RCC 7860 (cell line): ENCODE measurements at regions not wholly inside any gene's neighbourhood (a gene's known extent, or its start where the extent isn't known, plus 50 kb on each side); places are given as distances from the start of the nearest gene placed in this dataset.
"Not testable (repeated sequence)": the region's sequence is repeated elsewhere in the genome, so short reads cannot be mapped to it uniquely, and the experiment has no call there.

Experiments
- DNase-seq: peaks from one replicate; pipeline ENCODE4 v3.0.0-alpha.2; 2015; ENCODE audit warnings: low spot score
- FAIRE-seq: peaks from 2 replicates; lab custom pipeline; 2012; peaks lifted over from hg19 to GRCh38; lab: Jason Lieb, UNC

DNA sequence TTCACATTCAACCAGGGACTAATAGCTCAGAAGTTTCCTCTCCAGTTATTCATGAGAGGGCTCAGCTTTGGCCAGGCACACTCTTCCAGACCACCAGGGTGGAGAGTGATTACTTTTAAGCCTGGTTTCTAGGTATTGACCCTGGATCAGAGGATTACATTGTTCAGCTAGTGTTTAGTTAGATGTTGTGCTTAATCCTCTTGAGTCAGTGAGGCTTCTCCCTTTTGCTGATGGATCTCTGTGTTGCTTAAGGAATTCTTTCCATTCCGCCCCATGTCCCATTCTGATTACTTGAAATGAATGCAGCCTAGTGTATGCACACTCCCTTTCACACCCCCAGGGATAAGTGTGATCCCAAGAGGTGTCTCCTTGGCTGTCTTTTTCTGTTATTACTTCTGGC is 271.7 kb upstream of the ANO5 start:
- no peak for FAIRE-seq

DNA sequence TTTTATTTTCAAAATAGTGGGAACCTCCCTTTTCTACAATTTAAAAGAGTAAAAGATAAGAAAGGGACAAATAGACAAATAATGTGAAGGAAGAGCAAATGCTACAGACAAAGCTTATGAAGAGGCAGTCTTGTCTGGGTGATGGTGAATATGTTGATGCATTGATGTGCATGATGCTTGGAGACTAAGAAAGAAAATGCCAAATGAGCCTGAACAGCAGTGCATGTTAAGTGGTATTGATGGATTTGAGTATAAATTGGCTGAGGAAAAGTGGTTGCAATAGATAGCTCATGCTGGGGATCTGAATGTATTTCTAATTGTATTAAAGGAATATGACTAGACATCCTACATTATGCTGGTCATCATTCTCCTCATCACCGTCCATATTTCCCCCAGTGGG is 268.6 kb upstream of the ANO5 start:
- FAIRE-seq (no peak), DNase-seq (no peak)

More for the DNA sequence above, 271.7 kb upstream of the ANO5 start:
- DNase-seq, result no peak

DNA sequence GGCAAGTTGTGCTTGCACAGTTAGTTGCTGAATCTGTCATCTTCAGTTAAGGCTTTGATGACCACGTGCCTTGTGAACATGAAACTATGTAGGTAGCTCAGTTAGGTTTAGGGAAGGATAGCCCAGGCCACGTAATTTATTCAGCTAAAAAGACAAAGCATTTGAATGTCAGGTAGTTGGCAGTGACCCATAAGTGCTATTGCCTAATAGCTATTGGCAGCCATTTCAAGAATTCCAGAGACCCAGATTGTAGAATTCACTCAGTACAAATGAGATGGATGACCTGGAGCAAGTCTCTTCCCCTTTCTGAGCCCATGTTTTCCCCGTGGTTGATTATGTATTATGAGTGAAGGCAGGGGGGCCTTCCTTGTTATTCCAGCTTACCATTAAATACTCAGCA is 265.3 kb upstream of the ANO5 start:
- FAIRE-seq (no peak), DNase-seq (no peak)

DNA sequence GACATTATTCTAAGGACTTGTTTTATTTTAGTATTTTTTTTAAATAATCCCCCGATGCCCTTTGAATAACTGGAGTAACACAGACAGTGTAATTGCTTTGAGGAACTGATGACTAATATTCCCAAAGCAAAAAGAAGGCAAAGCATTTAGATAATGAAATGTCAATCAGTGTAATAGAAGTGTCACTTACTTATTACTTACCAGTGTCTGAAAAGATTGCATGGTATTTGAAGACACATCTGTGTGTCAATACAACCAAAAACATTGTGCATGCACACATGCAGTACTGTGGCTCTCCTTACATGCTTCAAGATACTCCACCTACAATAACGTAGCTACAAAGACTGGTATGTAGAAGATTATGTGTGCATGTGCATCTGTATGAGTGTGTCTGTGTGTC is 264.0 kb upstream of the ANO5 start:
- FAIRE-seq (no peak), DNase-seq (no peak)

DNA sequence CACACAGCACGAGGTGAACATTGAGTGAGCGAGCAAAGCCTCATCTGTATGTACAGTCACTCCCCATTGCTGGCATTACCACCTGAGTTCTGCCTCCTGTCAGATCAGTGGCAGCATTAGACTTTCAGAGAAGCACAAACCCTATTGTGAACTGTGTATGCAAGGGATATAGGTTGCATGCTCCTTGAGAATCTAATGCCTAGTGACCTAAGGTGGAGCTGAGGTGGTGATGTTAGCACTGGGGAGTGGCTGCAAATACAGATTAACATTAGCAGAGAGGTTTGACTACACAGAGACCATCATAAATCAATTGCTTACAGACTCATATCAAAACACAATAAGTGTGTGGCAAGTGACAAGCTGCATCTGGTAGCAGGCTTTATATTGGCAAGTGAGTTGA is 262.5 kb upstream of the ANO5 start:
- no peak for DNase-seq
- FAIRE-seq, result no peak

DNA sequence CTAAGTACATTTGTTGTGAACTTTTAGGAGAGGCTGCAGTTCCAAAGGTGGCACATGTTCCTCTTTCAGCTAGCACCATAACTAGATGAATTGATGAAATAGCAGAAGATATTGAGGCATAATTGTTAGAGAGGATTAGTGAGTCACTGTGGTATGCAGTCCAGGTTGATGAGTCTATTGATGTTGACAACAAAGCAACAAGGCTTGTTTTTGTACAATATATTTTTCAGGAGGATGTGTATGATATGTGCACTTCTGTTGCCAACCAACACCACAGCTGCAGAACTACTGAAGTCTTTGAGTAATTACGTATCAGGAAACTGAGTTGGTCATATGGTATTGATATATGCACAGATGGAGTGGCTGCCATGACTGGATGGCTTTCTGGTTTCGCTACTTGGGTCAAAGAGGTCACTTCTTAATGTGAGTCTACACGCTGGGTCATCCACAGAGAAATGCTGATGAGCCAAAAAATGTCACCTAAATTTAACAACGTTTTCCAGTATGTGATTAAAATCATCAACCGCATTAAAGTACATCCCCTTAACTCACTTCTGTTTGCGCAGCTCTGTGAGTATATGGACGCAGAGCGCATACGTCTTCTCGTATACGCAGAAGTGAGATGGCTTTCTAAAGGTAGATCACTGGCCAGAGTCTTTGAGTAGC is 261.3 kb upstream of the ANO5 start:
- FAIRE-seq (no peak), DNase-seq (no peak)

DNA sequence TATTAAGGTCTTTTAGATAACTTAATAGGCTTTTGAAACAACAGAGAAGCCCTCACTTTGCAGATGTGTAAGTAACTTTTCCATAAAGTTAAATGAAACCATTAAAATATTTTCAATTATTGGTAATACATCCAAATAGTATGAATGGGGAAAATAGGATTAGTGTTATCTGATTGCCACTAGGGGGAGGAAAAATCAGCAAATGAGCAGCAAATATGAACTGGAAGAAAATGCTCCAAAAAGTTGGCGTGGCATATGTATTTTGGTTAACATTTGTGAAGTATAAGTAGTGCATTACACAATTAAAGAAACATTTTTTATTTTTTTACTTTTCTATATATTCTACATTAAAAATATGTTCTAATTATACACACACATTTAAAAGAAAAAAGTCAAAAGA is 259.8 kb upstream of the ANO5 start:
- no peak for DNase-seq
- no peak for FAIRE-seq

DNA sequence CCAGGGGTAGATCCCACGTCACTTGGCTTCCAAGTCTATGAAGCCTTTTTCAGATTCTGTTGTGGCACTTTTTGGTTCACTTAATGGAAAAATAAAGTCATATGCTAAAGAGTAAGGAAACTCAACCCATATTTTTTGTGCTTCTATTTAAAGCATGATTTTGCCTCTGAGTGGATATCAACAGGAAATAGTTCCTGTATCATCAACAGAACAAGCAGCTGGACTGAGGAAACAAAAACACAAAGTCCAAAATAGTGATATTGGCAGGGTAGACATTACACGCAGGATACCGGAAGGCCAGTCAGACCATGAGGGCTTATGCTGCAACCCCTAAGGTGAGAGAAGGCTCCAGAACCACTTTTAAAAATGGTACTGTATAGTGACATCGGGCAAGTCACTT is 248.3 kb upstream of the ANO5 start:
- DNase-seq, result no peak
- no peak for FAIRE-seq

DNA sequence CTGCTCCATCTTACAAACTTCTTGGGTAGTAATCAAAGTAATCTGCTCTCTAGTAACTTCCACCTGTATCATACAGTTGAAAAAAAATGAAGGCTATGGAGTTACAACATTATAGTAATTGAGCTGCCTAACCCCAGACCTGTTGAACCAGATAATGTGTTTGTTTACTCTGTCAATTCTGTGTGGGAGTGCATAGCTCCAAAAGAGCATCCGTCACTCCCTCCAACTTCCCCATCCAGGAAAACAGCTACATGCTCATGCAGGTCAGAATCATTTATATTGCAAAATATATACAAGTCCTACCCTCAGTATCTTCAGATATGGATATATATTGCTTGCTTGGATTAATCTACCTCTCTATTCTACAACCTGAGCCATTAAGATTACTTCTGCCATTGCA is 244.0 kb upstream of the ANO5 start:
- DNase-seq, result no peak
- no peak for FAIRE-seq

DNA sequence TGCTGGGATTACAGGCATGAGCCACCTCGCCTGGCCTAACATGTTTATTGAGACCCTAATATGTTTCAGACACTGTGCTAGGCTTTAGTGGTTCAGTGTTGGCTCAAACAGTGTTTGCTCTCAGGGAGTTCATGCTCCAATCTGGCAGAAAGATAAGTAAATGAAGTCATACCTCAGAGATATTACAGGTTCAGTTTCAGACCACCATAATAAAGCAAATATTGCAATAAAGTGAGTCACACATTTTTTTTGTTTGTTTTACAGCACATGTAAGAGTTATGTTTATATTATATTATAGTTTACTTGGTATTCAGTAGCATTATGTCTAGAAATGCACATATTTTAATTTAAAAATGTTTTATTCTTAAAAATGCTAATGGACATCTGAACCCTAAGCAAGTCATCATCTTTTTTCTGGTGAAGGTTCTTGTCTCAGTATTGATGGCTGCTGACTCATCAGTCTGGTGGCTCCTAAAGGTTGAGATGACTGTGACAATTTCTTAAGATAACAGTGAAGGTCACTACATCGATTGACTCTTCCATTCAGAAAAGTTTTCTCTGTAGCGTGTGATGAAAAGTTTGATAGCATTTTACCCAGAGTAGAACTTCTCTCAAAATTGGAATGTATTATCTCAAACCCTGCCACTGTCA is 243.0 kb upstream of the ANO5 start:
- no peak for DNase-seq
- no peak for FAIRE-seq

DNA sequence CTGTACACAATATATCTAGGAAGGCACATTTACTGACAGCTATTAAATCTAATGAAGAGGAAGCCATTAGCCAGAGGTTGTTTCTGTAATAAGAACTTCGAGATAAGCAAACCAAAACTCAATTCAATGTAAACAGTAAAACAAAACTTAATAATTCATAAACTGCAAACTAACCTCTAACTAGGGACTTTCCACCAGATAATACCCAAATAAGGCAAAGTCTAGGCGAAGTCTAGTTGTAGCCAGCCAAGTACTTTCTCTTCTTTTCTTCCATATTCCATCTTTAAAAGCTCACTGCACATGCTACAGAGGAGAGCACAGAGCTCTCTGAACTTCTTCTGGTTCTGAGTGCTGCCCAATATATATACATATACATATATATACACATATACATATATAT is 229.9 kb upstream of the ANO5 start:
- no peak for DNase-seq
- FAIRE-seq, result no peak

DNA sequence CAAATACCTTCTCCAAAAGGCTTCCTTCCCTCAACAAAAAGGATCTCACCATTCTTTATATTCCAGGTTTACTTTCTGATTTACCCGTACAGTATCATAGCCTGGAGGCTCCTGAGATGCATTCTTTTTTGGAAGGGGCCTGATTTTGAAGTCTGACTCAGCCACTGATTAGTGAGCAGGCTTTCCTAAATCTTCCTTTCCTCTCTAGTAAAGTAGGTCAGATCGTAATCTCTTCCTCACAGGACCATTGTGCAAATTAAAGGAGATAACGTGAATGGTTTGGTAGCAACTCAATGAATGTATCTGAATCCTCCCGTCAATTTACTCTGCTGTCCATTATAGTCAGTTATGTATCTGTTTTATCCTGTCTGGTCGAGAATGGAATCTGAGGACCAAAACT is 227.7 kb upstream of the ANO5 start:
- FAIRE-seq, result no peak
- DNase-seq, result no peak

DNA sequence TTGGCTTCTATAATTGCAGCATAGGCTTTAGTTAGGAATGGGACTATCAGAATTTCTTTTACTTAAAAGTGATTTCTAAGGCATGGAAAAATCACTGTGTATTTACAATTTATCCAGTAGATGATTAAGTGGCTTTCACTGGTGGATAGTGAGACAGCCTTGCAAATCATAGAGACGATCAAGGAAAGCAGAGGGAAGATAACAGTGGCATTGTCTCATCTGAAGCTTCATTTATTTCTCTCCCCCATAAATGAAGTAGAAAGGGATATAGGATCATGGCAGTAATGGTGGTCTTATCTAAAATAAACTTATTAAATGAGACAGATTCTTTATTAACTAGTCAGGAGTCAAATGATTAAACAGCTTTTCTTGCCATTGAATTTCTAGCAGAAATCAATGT is 224.2 kb upstream of the ANO5 start:
- FAIRE-seq, result no peak
- DNase-seq, result no peak

DNA sequence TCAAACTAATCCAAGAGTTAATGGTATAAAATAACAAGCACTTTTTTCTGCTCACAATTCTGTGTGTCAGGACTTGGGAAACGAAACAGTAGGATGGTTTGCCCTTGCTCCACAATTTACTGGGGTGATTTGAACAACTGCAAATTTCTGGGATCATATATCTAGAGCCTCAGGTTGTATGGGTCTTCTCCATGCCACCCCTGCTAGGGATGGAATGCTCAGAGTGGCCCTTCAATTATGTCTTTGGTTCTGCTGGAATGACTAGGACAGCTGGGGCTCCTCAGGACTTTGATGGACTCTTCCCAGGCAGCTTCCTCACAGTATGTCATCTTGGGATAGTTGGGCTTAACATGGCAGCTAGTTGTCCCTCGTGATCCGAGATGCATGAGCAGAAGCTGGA is 223.0 kb upstream of the ANO5 start:
- no peak for DNase-seq
- FAIRE-seq, result no peak

DNA sequence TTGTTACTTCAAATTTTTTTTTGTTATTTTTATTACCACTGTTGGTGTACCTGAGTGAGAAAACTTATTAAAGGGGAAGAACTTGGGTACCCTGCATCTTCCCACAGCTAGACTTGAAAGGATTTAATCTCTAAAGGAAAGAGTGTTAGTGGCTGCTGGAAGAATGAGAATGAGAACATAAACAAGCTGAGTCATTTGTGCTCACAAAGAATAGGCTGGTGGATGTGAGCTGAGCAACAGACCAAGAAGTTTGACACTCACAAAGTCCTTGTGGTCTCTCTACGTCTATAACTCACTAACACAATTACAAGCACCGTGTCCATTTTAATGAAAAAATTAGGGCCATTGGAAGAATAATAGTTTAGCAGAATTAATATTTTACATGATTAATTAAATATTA is 217.6 kb upstream of the ANO5 start:
- FAIRE-seq, result no peak
- DNase-seq, result no peak

DNA sequence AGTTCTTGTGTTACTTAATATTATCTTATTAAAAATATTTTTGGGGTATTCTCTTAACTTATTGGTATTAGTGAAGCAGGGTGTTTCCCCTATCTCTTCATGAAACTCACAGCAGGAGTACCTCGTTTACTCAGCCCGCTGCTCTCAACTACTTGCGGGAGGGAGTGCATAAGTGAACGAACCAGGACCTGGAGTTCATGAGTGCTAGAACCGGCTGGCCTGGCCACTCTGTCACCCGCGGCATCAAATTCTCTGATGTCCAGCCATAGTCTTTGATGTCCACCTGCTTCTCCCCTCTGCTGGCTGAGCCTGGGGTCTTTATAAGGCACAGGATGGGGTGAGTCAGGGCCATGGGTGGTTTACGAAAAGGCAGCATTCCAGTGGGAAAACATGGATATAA is 216.7 kb upstream of the ANO5 start:
- no peak for FAIRE-seq
- no peak for DNase-seq

DNA sequence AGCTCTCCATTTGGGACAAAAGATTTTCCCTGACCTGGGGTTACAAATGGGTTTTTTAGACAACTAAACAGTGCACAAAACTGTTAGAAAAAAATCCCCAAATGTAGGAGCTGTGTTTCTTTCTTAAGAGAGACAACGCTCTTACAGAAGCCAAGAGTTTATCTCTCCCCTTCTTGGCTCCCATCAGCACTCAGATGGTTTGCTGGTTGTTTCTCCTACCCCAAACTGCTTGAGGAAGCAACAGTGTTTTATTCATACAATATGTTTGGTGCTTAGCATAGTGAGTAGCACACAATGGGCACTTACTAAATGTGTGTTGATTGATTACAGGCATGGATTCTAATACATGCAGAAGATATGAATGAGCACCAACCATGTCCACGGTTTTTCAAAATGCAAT is 209.5 kb upstream of the ANO5 start:
- DNase-seq (no peak), FAIRE-seq (no peak)

DNA sequence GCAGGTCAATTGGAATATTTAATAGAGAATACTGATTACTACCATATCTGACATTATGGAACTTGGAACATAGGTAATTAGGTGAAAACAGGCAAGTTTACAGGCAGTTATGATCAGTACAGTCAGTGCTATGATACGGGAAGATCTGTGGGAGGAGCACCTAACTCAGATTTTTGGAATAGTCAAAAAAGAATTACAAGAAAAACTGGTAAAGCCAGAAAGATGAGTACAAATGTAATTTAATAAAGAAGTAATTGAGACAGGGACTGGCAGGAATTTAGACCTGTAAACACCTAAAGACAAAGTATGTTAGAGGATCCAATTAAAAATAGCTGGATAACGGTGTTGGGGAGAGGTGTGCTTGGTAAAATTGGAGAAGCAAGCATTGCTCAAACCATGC is 206.5 kb upstream of the ANO5 start:
- no peak for DNase-seq
- FAIRE-seq, result no peak

DNA sequence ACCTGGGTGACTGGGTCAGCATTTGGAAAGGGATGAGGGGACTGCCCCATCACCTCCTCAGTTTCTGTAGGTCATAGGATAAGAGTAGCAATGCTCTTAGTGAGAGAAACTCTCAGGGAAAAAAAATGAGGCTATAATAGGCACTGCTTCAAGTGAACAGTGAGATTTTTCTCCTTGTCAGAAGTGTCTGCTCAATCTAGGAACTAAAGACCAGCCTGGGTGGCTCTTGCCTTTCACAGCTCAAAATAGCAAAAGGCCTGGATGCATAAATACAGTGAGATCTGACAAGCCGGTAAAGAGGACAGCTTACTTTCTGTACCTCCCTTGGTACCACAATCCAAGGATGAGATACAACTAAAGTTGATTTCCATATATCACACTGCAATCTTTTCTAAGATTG is 205.6 kb upstream of the ANO5 start:
- FAIRE-seq, result no peak

DNA sequence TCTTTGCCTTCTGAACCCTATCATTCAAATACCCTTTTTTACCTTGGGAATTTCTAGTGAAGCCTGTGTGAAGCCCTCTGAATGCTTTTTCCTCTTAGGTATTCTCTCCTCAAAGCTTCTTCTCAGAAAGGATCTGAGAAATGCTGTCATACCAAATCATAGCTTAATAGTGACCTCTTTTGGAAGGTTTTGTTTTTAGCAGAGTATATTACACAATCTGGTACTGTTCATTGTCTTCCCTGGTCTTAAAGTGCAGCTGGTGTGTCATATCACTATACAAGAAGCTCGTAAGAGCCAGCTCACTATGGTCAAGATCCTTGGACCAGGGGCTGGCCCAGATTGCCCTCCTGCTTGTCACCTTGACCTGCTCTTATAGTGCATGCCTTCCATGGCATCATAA is 204.4 kb upstream of the ANO5 start:
- no peak for FAIRE-seq
- DNase-seq, result no peak

More for the DNA sequence above, 205.6 kb upstream of the ANO5 start:
- DNase-seq, result no peak

DNA sequence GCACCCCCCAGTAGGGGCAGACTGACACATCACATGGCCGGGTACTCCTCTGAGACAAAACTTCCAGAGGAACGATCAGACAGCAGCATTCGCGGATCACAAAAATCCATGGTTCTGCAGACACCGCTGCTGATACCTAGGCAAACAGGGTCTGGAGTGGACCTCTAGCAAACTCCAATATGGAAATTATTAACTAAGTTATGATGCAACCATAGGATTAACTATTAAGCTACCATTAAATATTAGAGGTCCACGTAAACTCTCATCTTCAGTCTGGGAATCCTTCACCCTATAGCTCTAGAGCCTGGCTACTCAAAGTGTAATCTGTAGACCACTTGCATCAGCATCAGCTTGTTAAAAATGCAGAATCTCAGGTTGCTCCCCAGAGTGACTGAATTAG is 191.1 kb upstream of the ANO5 start:
- FAIRE-seq, DNase-seq: not testable (repeated sequence)

DNA sequence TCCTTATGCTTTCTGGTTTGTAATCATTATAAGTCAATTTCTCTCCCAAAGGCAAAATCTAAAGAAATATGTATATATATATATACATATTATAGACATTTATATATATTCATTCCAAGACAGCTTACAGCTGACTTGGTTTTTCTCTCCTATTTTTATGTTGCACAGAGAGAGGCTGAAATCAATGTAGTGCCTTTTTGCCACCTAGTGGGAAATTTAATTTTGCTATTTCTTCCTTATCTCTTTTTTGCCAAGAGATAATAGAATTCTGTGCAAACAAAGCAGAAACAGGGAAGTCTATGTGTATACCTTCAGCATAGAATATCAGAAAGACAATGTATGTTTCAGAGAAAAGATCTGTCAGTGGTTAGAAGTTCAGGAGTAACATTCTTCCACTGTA is 186.0 kb upstream of the ANO5 start:
- no peak for FAIRE-seq

DNA sequence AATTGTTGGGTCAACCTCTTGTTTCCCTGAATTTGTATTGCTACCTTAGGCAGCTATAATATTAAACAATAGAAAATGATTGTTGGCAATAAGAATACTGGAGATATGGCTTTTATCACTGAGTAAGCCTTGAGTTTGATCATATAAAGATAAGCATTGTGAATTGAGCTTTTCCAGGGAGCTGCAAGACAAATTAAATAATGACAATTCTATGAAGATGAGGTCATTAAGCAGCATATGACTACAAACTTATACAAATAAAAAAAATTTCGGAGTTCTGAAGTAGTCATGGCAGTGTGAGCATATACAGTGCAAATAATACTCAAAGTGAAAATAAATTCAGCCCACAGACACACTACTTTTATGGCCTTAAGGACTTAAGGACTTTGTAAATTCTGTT is 161.1 kb upstream of the ANO5 start:
- no peak for FAIRE-seq

More for the DNA sequence above, 186.0 kb upstream of the ANO5 start:
- no peak for DNase-seq

More for the DNA sequence above, 161.1 kb upstream of the ANO5 start:
- no peak for DNase-seq
